IPS DF 4.7 (cell line): ENCODE measurements at regions not wholly inside any gene's neighbourhood (a gene's known extent, or its start where the extent isn't known, plus 50 kb on each side); places are given as distances from the start of the nearest gene placed in this dataset.
A peak's percentile ranks its signal among the peaks of the same experiment; 100 is the strongest.

Experiments used
- DNase-seq: peaks from one replicate; pipeline ENCODE4 v3.0.0-alpha.2; 2013; ENCODE audit warnings: low spot score; ENCODE audit errors: extremely low read depth

DNA sequence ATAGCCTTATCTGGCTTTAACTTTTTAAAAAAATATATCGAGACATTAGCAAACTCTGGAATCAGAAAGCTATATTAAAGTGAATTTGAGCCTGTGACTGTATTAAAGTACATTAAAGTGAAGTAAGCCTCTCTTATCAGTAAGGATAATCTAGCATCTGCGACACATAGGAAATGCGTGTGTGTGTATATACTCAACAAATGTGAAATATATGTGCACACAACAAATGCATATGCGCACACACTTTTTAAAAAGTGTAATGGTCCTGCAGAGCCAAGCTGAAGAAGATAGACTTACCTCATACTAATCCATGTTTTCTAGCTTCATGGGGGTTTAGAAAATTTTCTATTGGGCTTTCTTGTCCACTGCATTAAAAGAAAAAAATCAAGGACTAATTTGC, 437.1 kb downstream of the ZIC1 start:
- DNase-seq = no peak

DNA sequence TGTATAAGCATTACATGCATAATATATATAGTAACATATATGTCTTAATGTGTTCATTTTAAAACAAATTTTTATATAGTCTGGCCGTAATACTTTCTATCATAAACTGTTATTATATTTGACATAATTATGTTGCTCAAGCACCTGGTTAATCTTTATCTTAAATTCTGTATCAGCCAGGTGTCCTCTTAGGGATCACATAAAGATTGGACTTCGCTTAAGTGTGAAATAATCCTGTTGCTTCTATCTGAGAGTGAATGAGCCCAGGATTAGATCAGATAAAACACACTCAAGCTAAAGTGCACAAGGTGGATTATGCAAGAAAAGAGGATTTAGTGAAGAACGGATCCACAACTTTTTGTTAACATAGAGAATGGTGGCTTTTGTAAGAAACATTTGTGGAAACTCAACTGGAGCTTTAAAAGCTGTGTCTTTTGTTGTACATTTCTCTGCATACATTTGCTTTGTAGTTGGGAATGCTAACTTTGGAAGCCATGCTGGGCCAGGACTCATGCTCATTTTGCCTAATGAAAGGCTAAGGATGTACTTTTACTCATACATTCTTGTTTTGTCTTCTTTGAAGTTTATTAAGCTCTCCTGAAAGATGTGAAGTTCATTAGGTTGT, 437.8 kb downstream of the ZIC1 start:
- no peak for DNase-seq

DNA sequence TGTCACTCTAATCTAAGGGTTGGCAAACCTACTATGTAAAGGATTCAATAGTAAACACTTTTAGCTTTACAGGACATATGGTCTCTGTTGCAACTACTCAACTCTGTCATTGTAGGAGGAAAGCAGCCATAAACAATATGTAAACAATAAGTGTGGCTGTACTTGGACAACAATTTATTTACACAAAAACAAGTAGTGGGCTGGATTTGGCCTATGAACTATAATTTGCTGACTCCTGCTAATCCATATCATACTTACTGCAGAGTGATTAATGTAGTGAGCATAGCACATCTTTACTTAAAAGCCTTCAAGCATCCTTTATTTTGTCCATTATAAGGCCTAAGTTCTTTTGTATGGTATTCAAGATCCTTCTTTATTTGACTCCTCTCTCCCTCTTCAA, 441.9 kb downstream of the ZIC1 start:
- DNase-seq = no peak

DNA sequence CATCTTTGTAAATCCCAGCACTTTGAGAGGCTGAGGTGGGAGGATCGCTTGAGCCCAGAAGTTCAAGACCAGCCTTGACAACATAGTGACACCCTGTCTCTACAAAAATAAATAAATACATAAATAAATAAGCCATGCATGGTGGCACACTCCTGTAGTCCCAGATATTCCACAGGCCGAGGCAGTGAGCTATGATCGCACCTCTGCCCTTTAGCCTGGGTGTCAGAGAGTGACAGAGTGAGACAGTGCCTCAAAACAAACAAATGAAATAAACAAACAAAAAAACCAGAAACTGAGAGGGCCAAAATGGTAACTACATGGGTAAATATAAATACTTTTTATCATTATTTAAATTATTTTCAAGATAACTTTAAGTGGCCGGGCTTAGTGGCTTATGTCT, 445.4 kb downstream of the ZIC1 start:
- no peak for DNase-seq

DNA sequence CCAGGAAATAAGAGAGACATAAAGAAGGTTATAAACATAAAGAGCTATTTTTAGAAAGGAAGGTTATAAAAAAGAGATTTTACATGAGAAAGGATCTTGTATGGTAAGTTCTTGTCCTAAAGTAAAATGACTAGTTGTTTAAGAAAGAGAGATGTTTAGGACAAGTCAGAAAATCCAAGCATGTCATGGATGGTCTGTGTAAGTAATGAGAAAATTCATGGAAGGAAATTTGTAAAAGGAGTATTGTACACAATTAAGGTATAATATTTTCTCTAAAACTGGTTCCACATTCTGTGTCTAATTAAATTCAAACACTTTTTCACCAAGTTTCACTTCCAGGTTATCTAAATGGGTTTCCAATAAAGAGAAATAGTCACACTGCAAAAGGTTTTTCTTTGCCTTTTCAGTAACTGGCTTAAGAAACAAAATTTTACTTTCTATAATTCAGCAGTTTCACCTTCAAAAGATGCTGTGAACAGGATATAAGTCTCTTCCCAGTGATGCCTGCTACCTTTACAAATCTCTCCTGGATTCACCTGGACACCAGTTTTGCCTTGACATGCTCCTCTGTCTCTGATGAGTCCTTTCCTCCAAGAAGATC, 455.7 kb downstream of the ZIC1 start:
- DNase-seq = peak; percentile 19

DNA sequence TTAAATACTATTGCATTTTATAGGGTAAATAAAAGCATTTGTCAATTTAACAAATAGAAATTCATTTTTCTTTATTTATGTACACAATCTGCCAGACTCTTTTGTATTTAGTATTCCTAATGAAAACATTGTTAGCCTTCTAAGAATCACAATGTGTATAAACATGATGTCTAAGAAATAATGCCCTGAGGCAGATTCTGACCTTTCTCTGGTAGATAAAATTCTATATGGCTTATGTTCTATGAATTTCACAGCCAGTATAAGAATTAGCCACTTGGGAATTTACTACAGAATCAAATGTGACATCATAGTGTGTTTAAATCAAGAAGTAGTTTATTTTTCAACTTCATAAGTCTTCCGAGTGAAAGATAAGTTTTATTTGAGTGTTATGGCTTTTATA, 457.4 kb downstream of the ZIC1 start:
- no peak for DNase-seq

DNA sequence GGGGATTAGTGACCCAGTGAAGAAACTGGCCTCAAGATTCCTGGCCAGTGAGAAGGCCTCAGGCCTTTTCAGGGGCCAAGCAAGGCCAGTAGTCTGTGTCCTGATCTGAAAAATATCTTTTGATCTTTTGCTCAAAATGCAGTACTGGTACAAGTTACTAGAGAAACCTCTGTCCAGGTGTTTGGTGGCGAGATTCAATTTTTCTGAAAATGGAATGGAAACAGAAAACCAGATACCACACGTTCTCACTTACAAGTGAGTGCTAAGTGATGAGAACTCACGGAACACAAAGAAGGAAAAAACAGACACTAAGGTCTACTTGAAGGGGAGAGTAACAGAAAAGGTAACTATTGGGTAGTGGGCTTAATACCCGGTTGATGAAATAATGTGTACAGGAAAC, 463.4 kb downstream of the ZIC1 start:
- DNase-seq = no peak

DNA sequence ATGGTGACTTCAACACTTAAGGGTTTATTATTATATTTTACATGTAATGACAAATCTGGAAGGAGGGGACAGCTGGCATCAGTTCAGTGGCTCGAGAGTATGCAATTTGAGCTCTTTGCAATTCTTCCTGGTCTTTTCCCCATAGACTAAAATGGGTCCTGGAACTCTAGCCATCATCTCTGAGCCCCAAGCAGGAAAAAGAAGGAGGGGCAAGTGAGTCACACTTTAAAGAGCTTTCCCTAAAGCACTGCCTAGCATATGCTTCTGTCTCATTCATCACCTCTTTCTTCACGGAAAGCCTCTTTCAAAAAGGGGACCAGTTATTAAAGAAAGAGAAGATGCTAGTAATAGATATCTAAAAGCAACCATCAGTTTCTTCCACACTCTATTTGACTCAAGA, 466.3 kb downstream of the ZIC1 start:
- DNase-seq = no peak

DNA sequence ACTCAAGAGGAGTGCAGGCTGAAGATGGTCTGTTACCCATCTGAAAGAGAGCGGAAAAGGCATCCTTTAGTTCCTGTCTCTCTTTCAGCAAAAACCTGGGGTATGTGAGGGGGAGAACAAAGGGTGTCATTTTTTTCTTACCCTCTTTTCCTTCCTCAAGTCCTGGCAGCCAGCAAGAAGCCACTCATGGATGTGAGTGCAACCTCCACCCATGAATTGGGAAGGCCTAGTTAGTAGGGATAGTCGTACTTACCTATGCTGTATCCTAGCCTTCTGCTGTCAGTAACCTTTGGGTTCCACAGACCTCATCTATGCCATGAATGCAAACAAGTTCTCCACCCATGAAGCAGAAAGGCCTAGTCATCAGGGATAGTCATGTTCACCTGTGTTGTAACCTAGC, 472.8 kb downstream of the ZIC1 start:
- no peak for DNase-seq

DNA sequence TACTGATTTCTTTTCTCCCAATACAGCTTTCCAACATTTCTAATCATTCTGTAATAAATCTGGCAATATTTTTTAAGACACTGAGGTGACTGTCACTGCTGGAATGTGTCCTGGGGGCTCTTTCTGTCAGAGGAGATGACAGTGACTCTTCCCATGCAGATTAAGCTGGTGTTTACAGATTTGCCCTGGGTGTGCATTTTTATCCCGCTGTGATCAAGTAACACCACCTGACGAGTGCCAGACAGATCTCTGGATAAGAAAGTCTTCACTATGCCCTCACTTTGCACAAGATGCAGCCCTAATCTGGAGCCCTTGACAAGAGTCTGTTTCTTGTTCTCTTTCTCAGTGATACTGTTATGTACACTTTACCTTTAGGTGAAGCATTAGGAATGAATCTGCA, 477.7 kb downstream of the ZIC1 start:
- DNase-seq = no peak

DNA sequence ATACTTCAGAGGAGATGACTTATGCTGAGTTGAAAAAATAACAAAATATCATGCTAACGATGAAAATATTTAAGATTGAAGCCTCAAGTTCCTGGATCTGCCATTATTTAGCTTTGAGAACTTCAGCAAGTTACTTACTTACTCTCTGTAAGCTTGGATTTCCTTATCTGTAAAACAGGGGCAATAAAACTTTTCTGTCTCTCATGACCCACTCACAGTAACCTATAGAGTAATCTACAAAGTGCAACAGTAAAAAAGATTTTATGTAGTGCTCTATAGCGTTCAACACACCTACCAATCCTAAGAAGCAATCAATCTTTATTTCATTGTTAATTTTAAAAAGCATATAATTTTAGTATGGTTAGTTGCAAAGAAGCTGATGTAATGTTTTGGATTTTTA, 478.6 kb downstream of the ZIC1 start:
- DNase-seq = no peak

DNA sequence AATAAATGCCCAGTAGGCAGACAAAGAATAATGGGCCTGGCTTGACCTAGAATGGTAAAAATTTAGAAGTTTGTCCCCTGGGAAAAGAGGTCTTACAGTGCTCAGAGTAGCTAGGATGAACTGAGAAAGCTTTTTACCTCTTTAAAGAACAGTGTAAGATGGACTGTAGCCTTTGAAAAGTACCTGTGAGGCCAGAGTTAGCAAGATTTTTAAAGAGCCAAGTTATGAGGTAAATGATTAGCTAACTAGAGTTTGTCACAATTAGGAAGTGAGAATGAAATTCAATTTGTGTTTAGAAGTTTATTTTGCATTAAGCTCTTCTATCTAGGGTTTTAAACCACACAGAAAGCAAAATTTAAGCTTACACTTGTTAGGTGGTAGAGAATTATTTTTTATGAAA, 480.9 kb downstream of the ZIC1 start:
- DNase-seq = no peak

DNA sequence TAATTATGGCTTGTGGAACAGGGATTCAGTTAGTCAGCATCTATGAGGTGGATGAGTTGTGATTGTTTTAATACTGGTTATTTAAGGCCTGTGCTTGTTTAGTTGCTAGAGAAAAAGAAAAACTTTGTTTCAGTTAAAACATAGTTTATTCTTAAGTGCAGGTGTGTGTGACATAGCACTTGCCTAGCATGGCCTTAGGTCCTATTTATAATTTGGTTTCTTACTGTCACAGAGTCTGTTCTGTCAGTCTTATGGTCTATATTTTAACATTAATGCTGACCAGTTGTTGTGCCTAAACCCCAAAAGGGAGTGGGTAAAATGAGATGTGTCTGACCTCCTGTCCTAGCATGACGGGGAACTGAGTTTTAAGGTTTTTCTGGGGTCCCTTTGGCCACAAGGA, 486.3 kb downstream of the ZIC1 start:
- no peak for DNase-seq

DNA sequence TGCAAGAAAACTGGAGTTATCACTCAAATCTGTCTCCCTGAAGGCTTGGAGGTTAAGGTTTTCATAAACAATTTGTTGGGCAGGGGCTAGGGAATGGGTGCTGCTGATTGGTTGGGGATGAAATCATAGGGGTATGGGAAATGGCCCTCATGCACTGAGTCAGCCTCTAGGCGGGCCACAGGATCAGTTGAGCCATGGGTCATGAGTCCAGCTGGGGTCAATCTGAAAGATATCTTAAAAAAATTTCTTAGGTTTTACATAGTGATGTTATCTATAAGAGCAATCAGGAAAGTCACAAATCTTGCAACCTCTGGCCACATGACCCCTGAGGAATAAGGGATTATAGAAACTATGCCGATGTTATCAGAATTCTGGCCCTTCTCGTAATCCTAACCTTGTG, 491.7 kb downstream of the ZIC1 start:
- no peak for DNase-seq

DNA sequence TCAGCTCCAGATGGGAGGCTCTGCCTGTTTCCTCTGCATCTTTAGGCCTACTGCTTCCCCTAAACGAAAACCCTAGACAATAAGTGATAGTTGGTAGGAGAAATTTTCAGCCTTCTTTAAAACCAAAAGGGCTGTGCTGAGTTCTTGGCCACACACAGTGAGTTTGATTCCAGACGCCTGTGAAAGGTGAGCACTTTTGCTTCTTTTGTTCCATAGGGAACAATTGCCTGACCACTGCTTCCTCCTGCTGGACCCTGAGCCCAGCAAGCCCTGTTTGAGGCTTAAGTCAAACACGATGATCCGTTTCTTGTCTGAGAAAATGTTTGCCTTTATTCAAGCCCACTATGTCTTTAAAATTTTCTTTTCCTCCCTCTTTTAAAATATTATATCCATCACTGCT, 493.9 kb downstream of the ZIC1 start:
- DNase-seq = no peak

DNA sequence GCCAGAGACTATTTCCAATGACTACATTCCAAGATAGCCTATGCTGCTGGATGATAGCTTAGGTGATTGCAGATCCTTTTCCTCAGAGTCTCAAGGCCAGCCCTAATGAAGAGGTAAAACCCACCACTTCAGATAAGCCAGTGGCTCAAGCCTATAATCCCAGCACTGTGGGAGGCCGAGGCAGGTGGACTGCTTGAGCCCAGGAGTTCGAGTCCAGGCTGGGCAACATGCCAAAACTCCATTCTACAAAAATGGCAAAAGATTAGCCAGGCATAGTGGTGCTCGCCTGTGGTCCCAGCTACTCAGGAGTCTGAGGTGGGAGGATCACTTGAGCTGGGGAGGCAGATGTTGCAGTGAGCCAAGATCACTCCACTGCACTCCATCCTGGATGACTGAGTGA, 495.3 kb downstream of the ZIC1 start:
- no peak for DNase-seq

DNA sequence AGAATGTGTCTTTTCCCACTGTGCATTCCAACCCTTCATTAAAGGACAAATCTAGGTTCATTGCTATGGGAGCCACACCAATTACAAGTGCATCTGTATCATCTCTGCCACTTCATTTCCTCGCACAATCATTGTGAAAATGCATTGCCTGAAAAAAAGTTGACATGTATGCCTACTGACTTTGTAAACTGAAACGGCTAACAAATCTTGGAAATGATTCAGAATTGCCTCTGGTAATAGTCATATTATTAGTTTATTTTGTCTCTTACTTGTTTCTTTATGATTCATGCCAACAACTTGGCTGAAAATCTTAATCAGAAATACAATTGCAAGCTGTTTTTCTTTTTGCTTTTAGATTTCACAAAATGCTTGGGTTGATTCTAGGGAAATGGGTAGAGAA, 497.1 kb downstream of the ZIC1 start:
- no peak for DNase-seq

DNA sequence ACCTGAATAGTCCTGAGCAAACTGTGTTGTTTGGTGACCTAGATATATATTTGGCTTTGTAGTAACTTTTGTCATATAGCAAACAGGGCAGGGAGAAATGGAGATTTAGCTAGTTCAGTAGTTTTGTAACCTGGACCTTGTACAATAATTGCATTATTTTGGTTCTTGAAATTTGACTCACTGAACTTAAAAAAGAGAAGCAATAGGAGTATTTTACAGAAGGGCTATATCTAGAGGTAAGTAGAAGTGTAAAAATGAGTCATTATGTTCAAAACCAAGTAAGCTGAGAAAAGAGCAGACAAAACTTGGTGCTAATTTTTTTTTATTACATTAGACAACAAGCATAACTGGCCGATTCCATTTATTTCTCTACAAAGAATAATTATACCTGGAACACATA, 505.4 kb downstream of the ZIC1 start:
- no peak for DNase-seq

DNA sequence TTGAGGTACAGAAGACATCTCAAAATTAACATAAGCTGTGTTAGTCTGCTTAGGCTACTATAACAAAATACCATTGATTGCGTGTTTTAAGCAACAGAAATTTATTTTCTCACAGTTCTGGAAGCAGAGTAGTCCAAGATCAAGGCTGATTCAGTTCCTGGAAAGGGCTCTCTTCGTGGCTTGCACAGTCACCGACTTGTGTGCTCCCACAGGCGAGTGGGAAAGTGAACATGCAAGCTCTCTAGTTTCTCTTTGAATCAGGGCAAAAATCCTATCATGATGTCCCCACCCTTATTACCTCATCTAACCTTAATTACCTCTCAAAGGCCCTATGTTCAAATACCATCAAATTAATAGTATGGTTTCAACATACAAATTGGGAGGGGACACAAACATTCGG, 505.9 kb downstream of the ZIC1 start:
- DNase-seq = no peak

DNA sequence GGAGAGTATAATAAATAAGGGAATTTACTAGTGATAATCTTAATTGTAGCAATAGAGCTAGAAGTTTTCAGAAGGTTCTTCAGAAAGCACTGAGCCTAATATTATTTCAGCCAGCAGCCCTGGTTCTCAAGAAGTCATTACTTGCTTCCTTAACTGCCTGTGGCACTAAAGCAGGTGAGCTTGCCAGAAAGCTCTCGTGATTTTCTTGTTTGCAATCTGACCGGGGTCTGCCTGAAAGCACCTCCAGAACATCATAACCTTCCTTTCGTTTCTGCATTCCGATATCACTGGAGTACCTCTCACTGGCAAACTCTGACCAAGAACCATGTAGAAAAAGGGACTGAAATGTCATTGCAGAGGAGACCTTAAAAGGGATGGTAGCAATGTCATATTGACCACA, 510.3 kb downstream of the ZIC1 start:
- DNase-seq = no peak

DNA sequence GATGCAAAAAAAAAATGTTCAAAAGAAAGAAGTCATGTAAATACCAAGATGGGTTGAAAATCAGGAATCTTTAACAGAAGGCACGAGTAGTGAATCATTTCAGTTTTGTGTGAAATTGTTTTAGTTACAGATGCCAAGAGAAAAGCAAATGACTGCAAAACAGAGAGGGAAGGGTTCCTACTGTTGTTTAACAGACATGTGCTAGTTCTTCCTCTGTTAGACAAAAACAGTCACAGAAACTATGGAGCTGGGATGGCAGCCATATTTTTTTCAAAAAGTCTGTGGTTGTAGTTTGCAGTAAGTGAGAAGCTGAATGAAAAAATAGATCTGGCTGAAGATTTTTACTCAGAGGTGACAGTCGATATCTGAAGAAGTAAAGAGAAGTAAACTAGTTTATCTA, 511.9 kb downstream of the ZIC1 start:
- no peak for DNase-seq

DNA sequence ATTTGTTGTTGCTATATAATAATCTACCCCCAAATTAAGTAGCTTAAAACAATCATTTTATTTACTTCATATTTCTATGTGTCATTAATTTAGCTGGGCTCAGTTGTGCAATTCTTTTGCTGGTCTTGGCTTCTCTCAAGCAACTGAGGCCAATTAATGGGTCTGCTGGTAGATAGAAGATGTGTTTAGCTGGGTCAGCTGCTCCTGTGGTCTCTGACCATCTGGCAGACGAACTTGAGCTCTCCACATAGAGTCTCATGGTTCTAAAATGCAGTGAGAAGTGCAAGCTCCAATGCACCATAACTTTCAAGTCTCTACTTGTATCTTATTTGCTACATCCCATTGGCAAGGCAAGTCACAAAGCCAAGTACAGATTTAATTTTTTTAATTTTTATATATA, 515.6 kb downstream of the ZIC1 start:
- no peak for DNase-seq

DNA sequence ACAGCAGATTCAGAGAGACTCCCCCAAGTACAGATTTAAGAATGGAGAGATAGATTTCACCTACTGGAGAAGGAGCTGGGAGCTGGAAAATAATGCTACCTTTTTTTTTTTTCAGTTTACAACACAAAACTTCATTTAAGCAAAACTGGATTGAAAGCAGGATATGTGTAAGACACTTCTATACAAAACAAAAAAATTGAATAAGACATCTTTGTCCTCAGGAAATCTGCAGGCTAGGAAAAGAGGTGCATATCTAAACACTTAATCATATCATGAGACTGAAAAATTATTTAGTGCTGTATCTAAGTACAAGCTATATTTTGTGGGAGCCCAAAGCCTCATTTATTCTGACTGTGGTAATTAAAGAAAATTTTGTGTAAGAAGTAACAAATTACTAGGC, 516.1 kb downstream of the ZIC1 start:
- no peak for DNase-seq
